CD4-positive, CD25-positive, alpha-beta regulatory T cell (primary cell): ENCODE measurements at regions not wholly inside any gene's neighbourhood (a gene's known extent, or its start where the extent isn't known, plus 50 kb on each side); places are given as distances from the start of the nearest gene placed in this dataset.

Experiments used
- ATAC-seq, 2 donors: fragments of 150-1000 bp; cut with Tn5 transposase; one replicate each; pipeline ENCODE4 v1.10.0; 2021; ENCODE audit warnings: low read depth in 2 of 2, moderate number of reproducible peaks in 2 of 2, moderate library complexity in 1 of 2
- DNase-seq, 3 donors: peaks; one replicate each; pipeline versions ENCODE4 v3.0.0 to v3.0.0-alpha.2; 2012 to 2022; ENCODE audit warnings: mixed read lengths in 1 of 3
- H3K27ac ChIP-seq: one replicate; pipeline ENCODE4 v1.7.0; 2013; ENCODE audit warnings: mild to moderate bottlenecking, low read length; ENCODE audit not compliant: insufficient read depth, poor library complexity, severe bottlenecking
- H3K27me3 ChIP-seq: one replicate; pipeline ENCODE4 v1.7.0; 2013; ENCODE audit warnings: low read length; ENCODE audit not compliant: control insufficient read depth, insufficient read depth
- H3K36me3 ChIP-seq: one replicate; pipeline ENCODE4 v1.7.0; 2013; ENCODE audit warnings: mild to moderate bottlenecking, low read length, moderate library complexity; ENCODE audit not compliant: control insufficient read depth, insufficient read depth
- H3K4me1 ChIP-seq: 2 replicates; pipeline ENCODE4 v1.7.0; 2013; ENCODE audit warnings: mild to moderate bottlenecking, low read length; ENCODE audit not compliant: insufficient read depth, control insufficient read depth, poor library complexity, severe bottlenecking
- H3K4me3 ChIP-seq: one replicate; pipeline ENCODE4 v1.7.0; 2013; ENCODE audit warnings: low read depth, mild to moderate bottlenecking, low read length, moderate library complexity
- H3K9me3 ChIP-seq, 2 experiments: 1 replicate in 1 of 2; 2 replicates in 1 of 2; pipeline ENCODE4 v1.7.0; 2013; ENCODE audit warnings: low read length in 2 of 2, mild to moderate bottlenecking in 1 of 2, moderate library complexity in 1 of 2; ENCODE audit not compliant: control insufficient read depth in 2 of 2
- H3K27ac Mint-ChIP-seq, 3 donors: one replicate each; pipeline ENCODE4 v1.8.0; 2020 to 2022; ENCODE audit warnings: mild to moderate bottlenecking in 3 of 3, mixed read lengths in 3 of 3, moderate library complexity in 2 of 3
- H3K27me3 Mint-ChIP-seq: one replicate; pipeline ENCODE4 v1.8.0; 2022; ENCODE audit warnings: mild to moderate bottlenecking, mixed read lengths
- H3K36me3 Mint-ChIP-seq: one replicate; pipeline ENCODE4 v1.8.0; 2020; ENCODE audit warnings: mixed read lengths
- H3K4me1 Mint-ChIP-seq, 4 donors: one replicate each; pipeline ENCODE4 v1.8.0; 2020 to 2022; ENCODE audit warnings: mixed read lengths in 4 of 4, mild to moderate bottlenecking in 1 of 4
- H3K4me3 Mint-ChIP-seq, 4 donors: one replicate each; pipeline ENCODE4 v1.8.0; 2020 to 2022; ENCODE audit warnings: mild to moderate bottlenecking in 4 of 4, mixed read lengths in 4 of 4, moderate library complexity in 3 of 4
- H3K9me3 Mint-ChIP-seq, 7 donors: one replicate each; pipeline ENCODE4 v1.8.0; 2020 to 2022; ENCODE audit warnings: mixed read lengths in 7 of 7, mild to moderate bottlenecking in 3 of 7, moderate library complexity in 2 of 7

- no peaks in the 10 kb centered on the region for H3K36me3 ChIP-seq
- Mint-ChIP-seq H3K27me3 (no peaks in the 10 kb centered on the region), H3K36me3 (no peaks in the 10 kb centered on the region), H3K4me3 (no peak overlapping the region), H3K4me1 (no peaks in the 10 kb centered on the region), H3K9me3 (peaks cover 3 to 32% (median 6%) of the 10 kb centered on the region in 7 donors), H3K27ac (no peak overlapping the region)
- H3K27ac ChIP-seq: no peak overlapping the region
- H3K9me3 ChIP-seq: peaks cover 0 to 4% of the 10 kb centered on the region in 2 experiments
- H3K4me3 ChIP-seq: no peak overlapping the region
- ATAC-seq: no peak
- no peak for DNase-seq
- no peaks in the 10 kb centered on the region for H3K27me3 ChIP-seq
- no peaks in the 10 kb centered on the region for H3K4me1 ChIP-seq
These were observed 487.9 kb upstream of the LRRC4C start for GRCh38 chr11:41947392-41947791.

- no peak overlapping the region for H3K4me3 ChIP-seq
- Mint-ChIP-seq H3K27ac (no peak overlapping the region), H3K4me3 (no peak overlapping the region), H3K4me1 (peaks cover 0 to 5% (median 0%) of the 10 kb centered on the region in 4 donors), H3K9me3 (peaks cover 7 to 51% (median 12%) of the 10 kb centered on the region in 7 donors), H3K36me3 (no peaks in the 10 kb centered on the region), H3K27me3 (no peaks in the 10 kb centered on the region)
- H3K27ac ChIP-seq: no peak overlapping the region
- ATAC-seq (no peak), DNase-seq (no peak)
- no peaks in the 10 kb centered on the region for H3K4me1 ChIP-seq
- no peaks in the 10 kb centered on the region for H3K36me3 ChIP-seq
- peaks cover 3% of the 10 kb centered on the region in 2 experiments for H3K9me3 ChIP-seq
- H3K27me3 ChIP-seq: no peaks in the 10 kb centered on the region
These were observed 491.2 kb upstream of the LRRC4C start for GRCh38 chr11:41950470-41951143.

- H3K9me3 Mint-ChIP-seq: peaks cover 8 to 59% (median 10%) of the 10 kb centered on the region in 7 donors
- H3K4me1 Mint-ChIP-seq: peaks cover 0 to 5% (median 0%) of the 10 kb centered on the region in 4 donors
- no peak overlapping the region for H3K27ac Mint-ChIP-seq
- Histone ChIP-seq H3K9me3 (peaks cover 0 to 20% of the 10 kb centered on the region in 2 experiments), H3K27ac (no peak overlapping the region), H3K4me1 (no peaks in the 10 kb centered on the region), H3K27me3 (no peaks in the 10 kb centered on the region), H3K36me3 (no peaks in the 10 kb centered on the region), H3K4me3 (no peak overlapping the region)
- ATAC-seq (no peak), DNase-seq (no peak)
- H3K27me3 Mint-ChIP-seq: no peaks in the 10 kb centered on the region
- H3K4me3 Mint-ChIP-seq: no peak overlapping the region
- no peaks in the 10 kb centered on the region for H3K36me3 Mint-ChIP-seq
These were observed 494.6 kb upstream of the LRRC4C start for GRCh38 chr11:41954034-41954433.

- Mint-ChIP-seq H3K4me1 (peaks cover 0 to 5% (median 0%) of the 10 kb centered on the region in 4 donors), H3K27me3 (no peaks in the 10 kb centered on the region), H3K27ac (no peak overlapping the region), H3K9me3 (peaks cover 6 to 58% (median 10%) of the 10 kb centered on the region in 7 donors), H3K4me3 (no peak overlapping the region), H3K36me3 (no peaks in the 10 kb centered on the region)
- no peaks in the 10 kb centered on the region for H3K27me3 ChIP-seq
- ATAC-seq (no peak), DNase-seq (no peak)
- H3K4me1 ChIP-seq: no peaks in the 10 kb centered on the region
- H3K27ac ChIP-seq: no peak overlapping the region
- H3K36me3 ChIP-seq: no peaks in the 10 kb centered on the region
- peaks cover 0 to 20% of the 10 kb centered on the region in 2 experiments for H3K9me3 ChIP-seq
- H3K4me3 ChIP-seq: no peak overlapping the region
These were observed 495.6 kb upstream of the LRRC4C start for GRCh38 chr11:41955066-41955465.

DNA sequence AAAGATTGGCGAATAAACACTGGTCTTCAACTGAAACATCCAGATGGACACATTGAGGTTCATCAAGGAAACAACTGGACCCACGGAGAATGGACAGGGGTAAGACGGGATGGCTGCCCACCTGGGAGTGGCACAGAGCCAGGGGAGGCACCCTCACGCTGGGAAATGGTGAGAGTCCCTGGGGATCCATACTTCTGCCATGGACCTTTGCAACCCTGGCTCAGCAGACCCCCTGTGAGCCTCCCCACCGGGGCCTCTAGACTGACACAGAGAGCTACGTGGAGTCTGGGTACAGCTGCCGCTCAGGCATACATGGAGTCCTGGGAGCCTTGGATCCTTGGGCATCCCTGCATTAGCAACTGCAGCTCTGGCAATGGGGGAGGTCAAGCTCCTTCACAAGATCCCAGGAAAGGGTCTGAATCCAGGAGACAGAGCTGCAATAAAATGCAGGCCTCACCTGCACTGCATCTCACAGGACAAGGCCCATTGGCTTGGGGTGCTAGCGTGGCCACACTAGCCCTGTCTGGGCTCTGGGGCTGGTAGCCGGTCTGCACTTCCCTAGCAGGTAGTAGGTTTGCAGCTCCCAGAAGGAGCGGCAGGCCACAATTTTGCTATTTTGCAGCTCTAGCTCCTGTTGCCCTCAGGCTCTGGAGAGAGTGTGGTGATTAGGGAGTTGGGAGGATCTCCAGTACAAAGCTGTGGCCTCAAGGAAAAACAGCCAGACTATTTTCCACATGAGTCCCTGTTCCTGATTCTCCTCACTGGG, 496.4 kb upstream of the LRRC4C start:
- no peak for DNase-seq
- ATAC-seq: no peak
- H3K4me1 ChIP-seq: no peaks in the 10 kb centered on the region
- no peaks in the 10 kb centered on the region for H3K27me3 ChIP-seq
- H3K27me3 Mint-ChIP-seq: no peaks in the 10 kb centered on the region
- H3K9me3 ChIP-seq: peaks cover 0 to 20% of the 10 kb centered on the region in 2 experiments
- peaks cover 6 to 58% (median 13%) of the 10 kb centered on the region in 7 donors for H3K9me3 Mint-ChIP-seq
- no peaks in the 10 kb centered on the region for H3K36me3 ChIP-seq
- peaks cover 0 to 5% (median 0%) of the 10 kb centered on the region in 4 donors for H3K4me1 Mint-ChIP-seq
- H3K36me3 Mint-ChIP-seq: no peaks in the 10 kb centered on the region
- H3K4me3 Mint-ChIP-seq: no peak overlapping the region
- no peak overlapping the region for H3K4me3 ChIP-seq
- H3K27ac Mint-ChIP-seq: no peak overlapping the region
- H3K27ac ChIP-seq: no peak overlapping the region

GRCh38 chr11:41963406-41963805, 504.0 kb upstream of the LRRC4C start:
- H3K4me1 Mint-ChIP-seq: no peaks in the 10 kb centered on the region
- no peak overlapping the region for H3K27ac Mint-ChIP-seq

GRCh38 chr11:41970681-41971080, 511.2 kb upstream of the LRRC4C start:
- H3K4me3 ChIP-seq: no peak overlapping the region
- no peak overlapping the region for H3K27ac Mint-ChIP-seq
- no peaks in the 10 kb centered on the region for H3K36me3 Mint-ChIP-seq
- H3K27ac ChIP-seq: no peak overlapping the region
- no peak overlapping the region for H3K4me3 Mint-ChIP-seq
- H3K27me3 Mint-ChIP-seq: no peaks in the 10 kb centered on the region
- no peak for DNase-seq
- peaks cover 0 to 5% of the 10 kb centered on the region in 2 experiments for H3K9me3 ChIP-seq
- no peaks in the 10 kb centered on the region for H3K36me3 ChIP-seq
- no peaks in the 10 kb centered on the region for H3K4me1 ChIP-seq
- no peaks in the 10 kb centered on the region for H3K27me3 ChIP-seq
- H3K4me1 Mint-ChIP-seq: no peaks in the 10 kb centered on the region
- no peak for ATAC-seq
- H3K9me3 Mint-ChIP-seq: peaks cover 3 to 37% (median 9%) of the 10 kb centered on the region in 7 donors

More at GRCh38 chr11:41963406-41963805, 504.0 kb upstream of the LRRC4C start:
- Mint-ChIP-seq H3K36me3 (no peaks in the 10 kb centered on the region), H3K4me3 (no peak overlapping the region), H3K27me3 (no peaks in the 10 kb centered on the region), H3K9me3 (peaks cover 0 to 37% (median 10%) of the 10 kb centered on the region in 7 donors)
- Histone ChIP-seq H3K36me3 (no peaks in the 10 kb centered on the region), H3K27ac (no peak overlapping the region), H3K27me3 (no peaks in the 10 kb centered on the region), H3K4me1 (no peaks in the 10 kb centered on the region), H3K9me3 (no peaks in the 10 kb centered on the region), H3K4me3 (no peak overlapping the region)
- ATAC-seq: no peak
- no peak for DNase-seq
